HG02623 (cell line): ENCODE measurements at regions not wholly inside any gene's neighbourhood (a gene's known extent, or its start where the extent isn't known, plus 50 kb on each side); places are given as distances from the start of the nearest gene placed in this dataset.

ENCODE experiments used
- ATAC-seq: cut with Tn5 transposase; IDR thresholded peaks from one replicate; pipeline ENCODE4 v1.9.1; 2021; ENCODE audit warnings: moderate library complexity; ENCODE audit not compliant: unreplicated experiment

DNA sequence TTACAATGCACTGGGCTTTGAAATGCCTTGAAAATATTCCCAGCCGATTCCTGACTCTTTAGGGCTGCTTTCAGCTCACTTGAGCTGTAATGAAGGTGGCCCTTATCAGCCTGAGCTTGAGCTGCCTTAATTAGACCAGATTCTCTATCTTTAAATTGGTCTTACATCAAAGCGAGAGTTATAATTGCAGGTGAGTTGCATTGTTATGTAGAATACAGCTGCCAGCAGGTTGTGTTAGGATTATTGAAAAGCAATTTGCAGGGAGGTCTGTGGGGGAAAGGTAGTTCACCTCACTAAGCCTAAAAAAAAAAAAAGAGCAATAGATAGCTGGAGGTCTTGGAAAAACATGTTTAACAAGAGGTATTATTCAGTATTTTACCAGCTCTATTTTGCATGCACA, 142.2 kb upstream of the HABP2 start:
- ATAC-seq: no peak

GRCh38 chr10:113411456-113411855, 141.4 kb upstream of the HABP2 start:
- no peak for ATAC-seq

DNA sequence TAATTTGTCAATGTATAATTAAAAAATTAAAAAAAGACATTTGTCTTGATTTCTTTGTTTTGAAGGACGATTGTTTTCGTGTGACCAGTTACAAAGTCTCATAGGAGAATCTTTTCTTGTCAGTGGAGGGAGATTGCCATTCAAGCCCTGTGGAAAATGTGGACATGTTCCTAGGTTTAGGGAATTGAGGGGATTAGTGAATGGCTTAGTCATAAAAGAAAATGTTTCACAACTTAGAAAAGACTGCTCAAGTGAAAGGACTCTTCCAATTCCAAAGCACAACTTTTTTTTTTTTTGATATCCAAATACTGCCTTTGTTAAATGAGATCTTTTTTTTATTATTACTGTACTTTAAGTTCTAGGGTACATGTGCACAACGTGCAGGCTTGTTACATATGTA, 140.7 kb upstream of the HABP2 start:
- no peak for ATAC-seq

GRCh38 chr10:113414543-113414942, 138.3 kb upstream of the HABP2 start:
- ATAC-seq: no peak

- no peak for ATAC-seq
Observed at GRCh38 chr10:113415246-113415645, 137.6 kb upstream of the HABP2 start.

GRCh38 chr10:113420057-113420732, 132.7 kb upstream of the HABP2 start:
- ATAC-seq: no peak

DNA sequence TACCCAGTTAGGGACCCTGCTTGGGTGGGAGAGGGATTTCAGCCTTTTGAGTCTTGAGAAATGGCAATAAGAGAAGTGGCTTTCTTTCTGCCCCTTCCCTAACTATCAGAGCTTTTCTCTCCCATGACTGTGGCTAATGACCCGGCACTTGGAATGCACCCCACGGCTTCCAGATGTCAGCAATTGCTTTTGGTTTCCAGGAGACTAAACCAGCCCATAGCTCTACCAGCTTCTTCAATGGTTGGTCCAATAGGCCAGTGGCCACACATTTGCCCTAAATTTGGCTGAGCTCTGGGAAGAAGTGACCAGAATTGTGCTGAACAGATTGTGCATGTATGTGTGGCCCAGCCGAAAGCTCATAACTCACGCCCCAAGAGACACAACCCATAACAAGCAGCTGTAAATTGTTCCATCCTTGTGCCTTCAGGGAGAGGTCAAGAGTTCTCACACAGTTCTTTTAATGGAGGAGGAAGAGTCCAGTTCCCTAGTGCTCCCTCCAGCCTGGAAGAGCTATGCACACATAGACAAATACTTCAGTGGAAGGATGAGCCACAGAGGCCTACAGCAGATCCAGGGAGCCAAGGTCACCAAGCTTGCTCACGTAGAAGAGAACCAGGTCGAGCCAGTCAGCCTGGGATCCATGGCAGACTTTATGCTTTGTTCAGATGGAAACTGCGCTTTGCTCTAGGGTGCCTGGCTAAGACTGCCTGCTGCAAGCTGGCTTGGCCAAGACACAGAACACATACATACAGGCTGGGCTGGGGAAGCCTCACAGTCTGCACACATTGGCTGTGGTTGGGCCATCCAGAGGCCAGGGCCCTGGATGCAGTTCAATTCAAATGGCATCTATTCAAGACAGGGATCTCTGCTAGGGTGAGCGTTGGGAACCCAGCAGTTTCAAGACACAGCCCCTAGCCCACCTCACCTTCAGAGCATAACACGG, 131.8 kb upstream of the HABP2 start:
- ATAC-seq: no peak

- no peak for ATAC-seq
Observed at GRCh38 chr10:113422371-113422770, 130.5 kb upstream of the HABP2 start.

DNA sequence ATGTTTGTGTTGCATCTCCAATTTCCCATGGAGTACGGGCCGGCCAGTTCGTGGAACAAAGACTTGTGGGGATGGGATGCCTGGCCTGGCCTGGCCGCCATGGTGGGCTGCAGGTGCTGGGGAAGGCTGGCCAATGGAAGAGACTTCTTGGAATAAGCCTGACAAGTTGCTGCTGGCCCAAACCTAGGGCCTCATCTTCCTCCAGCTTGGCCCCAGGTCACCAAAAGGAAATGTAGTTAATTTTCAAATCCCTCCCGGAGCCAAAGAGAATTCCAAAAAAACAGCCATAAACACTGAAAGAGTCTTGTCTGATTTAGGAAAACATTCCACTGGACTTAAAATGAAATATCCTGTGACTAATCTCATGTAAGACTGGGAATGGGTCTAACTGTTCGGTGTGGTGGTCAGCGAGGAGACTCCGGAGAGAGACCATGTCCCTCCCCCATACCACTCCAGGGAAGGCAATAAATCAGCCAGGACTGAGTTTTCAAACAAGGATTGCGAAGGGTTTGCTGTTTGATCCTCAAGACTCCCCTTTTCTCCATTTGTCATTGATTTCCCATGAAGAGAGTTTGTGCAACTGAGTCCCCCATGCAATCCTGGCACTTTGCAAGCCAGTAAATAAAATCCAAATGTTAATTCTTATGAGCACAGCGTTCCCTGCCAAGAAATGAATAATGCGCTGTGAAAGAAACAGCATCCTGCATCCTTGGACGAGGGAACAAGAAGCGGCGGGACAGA, 128.7 kb upstream of the HABP2 start:
- no peak for ATAC-seq

- ATAC-seq: no peak
Observed at GRCh38 chr10:113425008-113425407, 127.8 kb upstream of the HABP2 start.

DNA sequence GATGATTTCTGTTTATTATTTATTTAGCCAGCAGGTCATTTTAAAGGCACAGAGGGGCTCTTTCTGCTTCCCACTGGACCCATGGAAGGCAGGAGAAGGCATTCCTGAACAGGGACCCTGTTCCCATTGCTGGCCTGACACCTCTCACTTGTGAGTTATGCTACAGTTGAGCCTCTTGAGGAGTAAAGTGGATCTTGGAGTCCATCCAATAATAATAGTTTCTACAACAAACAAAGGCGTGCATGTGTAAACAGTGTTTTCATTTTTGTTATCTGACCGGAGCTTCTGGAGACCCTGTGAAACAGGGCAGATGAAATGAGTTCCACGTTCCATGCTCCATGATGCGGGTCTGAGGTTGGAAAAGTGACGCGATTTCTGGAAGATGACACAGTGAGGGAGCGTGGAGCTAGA, 127.3 kb upstream of the HABP2 start:
- no peak for ATAC-seq

- ATAC-seq: no peak
Observed at GRCh38 chr10:113426181-113426877, 126.5 kb upstream of the HABP2 start.

- ATAC-seq: no peak
Observed at GRCh38 chr10:113427236-113427735, 125.6 kb upstream of the HABP2 start.

DNA sequence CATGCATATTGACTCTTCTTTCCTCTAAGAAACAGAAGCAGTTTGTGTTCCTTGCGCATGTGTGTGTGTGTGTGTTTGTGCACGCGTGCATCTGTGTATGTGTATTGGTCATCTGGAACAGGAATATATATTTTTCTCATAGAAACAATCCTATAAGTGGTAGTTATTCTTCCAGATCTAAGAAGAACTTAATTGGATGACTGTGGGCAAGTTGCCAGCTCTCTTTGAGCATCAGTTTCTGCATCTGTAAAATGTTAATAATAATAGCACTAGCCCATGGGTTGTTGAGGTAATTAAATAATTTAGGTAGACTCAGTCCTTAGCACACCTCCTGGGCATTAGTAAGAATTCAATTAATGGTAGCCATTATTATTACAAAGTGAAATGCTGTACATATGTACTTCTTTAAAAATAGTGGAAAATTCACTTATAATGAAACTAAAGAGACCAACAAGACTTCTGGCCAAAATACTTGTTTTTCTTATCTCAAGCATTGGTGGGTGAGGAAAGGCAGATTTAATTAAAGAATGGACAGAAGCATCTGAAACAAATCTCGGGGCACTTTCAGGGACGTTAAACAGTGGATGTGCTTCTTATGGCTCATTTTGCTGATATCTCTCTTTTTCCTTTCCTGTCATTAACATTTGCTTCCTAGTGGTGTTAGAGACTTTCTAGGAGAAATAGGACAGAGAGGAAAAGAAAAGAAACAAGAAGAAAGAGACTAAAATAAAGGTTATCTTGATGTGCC, 124.9 kb upstream of the HABP2 start:
- no peak for ATAC-seq

DNA sequence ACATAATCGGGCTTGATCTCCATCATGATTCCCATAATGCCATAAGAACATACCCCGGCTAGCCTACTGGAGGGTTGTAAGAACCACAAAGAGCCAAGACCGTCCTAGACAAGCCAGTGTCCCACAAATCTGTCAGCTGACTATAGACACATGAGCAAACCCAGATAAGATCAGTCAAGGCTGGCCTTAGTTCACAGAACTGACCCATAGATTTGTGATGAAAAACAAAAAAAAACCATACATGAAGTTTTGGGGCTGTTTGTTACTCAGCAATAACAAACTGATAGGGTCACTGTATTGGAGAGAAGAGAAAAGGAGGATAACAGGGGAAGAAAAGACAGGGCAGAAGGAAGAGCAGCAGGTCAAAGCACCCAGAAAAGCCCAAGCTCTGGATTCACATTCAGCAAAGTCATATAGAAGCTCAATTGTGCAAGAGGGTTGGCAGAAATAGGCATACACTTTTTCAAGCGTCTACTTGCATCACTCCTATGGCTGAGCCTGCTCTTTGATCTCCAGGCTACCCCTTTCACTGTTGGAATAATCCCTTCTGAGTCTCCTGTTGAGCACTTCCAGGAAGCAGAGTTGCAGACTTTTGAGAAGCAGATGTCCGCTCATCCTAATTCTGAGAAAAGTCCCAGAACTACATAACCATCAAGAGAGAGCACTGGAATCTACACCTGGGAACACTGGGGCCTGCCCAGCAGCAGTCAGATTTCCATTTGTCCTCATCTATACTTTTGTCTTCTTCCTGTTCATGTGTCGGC, 122.0 kb upstream of the HABP2 start:
- ATAC-seq: no peak

DNA sequence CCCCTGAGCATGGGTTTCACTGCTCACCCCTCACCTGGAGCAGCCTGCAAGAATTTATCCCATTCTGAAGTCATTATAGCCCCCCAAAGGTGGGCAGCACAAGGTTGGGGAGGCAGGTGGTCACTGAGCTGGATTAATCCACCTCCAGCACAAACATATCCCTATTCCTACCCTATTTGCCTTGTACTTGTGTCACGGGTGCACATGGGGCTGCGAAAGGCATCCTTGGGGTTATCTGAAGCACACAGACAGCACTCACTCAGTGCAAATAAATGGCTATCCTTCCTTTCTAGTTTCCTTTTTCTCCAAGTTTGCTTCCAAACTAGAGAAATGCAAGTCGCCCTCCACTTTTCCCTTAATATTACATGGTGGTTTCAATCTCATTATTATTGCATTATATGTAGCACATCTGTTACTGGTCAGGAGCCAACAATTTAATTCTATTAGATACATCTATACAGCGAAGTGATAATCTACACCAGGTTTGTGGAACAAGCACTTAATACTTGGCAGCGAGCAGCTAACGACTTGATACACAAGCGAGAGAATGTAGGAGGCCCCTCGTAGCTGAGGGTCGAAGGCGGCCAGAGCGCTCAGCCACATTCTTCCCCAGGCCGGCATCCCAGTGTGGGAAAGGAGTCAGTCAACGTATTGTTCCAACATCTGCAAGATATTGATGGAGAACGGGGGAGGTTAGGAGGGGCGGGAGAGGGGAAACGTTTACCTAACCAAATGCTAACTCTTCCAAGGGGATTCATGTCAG, 121.3 kb upstream of the HABP2 start:
- no peak for ATAC-seq

DNA sequence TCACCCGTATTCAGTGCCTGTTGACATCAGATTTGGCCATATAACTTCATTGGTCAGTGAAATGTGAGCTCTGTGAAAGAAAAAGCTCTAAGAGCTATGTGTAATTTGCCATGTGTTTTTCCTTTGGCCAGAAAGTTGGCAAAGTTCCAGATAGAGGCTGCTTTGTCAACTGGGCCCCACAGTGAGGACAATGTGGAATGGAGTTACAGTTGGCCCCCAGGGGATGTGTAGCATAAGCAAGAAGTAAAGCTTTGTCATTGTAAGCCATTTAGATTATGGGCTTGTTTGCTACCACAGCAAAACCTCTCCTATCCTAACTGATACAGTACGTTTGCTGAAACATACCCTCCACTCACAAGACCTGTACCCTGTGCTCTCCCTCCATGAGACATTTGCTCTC, 119.1 kb upstream of the HABP2 start:
- ATAC-seq: no peak

GRCh38 chr10:113434315-113434714, 118.5 kb upstream of the HABP2 start:
- no peak for ATAC-seq

DNA sequence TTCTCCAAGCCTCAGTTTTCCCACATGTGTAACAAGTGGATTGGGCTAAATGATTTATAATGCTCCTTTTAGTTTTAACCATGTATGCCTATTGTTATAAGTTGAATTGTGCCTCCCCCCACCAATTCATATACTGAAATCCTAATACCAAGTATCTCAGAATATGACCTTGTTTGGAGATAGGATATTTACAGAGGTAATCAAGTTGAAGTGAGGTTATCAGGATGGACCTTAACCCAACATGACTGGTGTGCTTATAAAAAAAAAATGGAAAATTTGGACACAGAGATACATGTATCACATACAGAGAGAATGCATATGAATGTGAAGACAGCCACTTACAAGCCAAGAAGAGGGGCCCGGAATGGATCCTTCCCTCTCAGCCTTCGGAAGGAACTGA, 117.9 kb upstream of the HABP2 start:
- no peak for ATAC-seq
